HepG2 (cell line): ENCODE measurements at regions not wholly inside any gene's neighbourhood (a gene's known extent, or its start where the extent isn't known, plus 50 kb on each side); places are given as distances from the start of the nearest gene placed in this dataset.

Source experiments
- ATAC-seq: fragments of 200-7000 bp; cut with Tn5 transposase; 3 replicates; pipeline ENCODE4 v1.9.1; 2020; ENCODE audit warnings: mild to moderate bottlenecking, moderate library complexity
- BruUV-seq: library from RNA; stranded (reverse); fragments of 400-500 nt; replicated peaks from 2 replicates; lab custom pipeline; 2021; lab: Mats Ljungman, UMichigan
- CTCF ChIA-PET: fragments of 300-600 bp; formaldehyde crosslinking; extraction: SDS; loops from one replicate; lab custom pipeline; 2021; ENCODE audit warnings: low total read pairs, inconsistent platforms, low intra/inter-chr PET ratio; lab: Yijun Ruan, JAX
- POLR2A ChIA-PET: fragments of 350-600 bp; sonication (Branson Sonifier 250); formaldehyde crosslinking; loops from one replicate; lab custom pipeline; 2020; ENCODE audit warnings: antibody characterized with exemption, inconsistent platforms; lab: Yijun Ruan, JAX
- DNase-seq: peaks from one replicate; pipeline ENCODE4 v3.0.0-alpha.2; 2015; ENCODE audit warnings: low spot score
- FAIRE-seq: peaks from 3 replicates; lab custom pipeline; 2011; peaks lifted over from hg19 to GRCh38; lab: Jason Lieb, UNC
- H2AFZ ChIP-seq: one replicate; pipeline ENCODE4 v1.6.1; 2011; ENCODE audit warnings: low read length, inconsistent platforms
- H3K27ac ChIP-seq: fragments of 300-600 bp; 3 replicates; pipeline ENCODE4 v1.8.0; 2011; ENCODE audit warnings: mixed run types, mild to moderate bottlenecking, mixed read lengths, low read length, inconsistent platforms; ENCODE audit not compliant: insufficient read depth; ENCODE audit errors: extremely low read length
- H3K27me3 ChIP-seq, 2 experiments: fragments of 200-600 bp in 1 of 2; 2 replicates in 1 of 2; 3 replicates in 1 of 2; pipeline versions ENCODE4 v1.6.0 to v1.8.0; 2011; ENCODE audit warnings: low read length in 2 of 2, mild to moderate bottlenecking in 2 of 2, moderate library complexity in 2 of 2, inconsistent platforms in 1 of 2; ENCODE audit not compliant: insufficient read depth in 2 of 2, control insufficient read depth in 1 of 2
- H3K36me3 ChIP-seq, 2 experiments: fragments of 200-600 bp in 1 of 2; replicated peaks in 1 of 2; 2 replicates in 1 of 2; 3 replicates in 1 of 2; pipeline versions ENCODE4 v1.5.1 to v1.8.0; 2011; ENCODE audit warnings: low read length in 2 of 2, inconsistent platforms in 1 of 2; ENCODE audit not compliant: insufficient read depth in 2 of 2, control insufficient read depth in 1 of 2
- H3K4me1 ChIP-seq: 2 replicates; pipeline ENCODE4 v1.5.1; 2012; ENCODE audit warnings: low read length, inconsistent platforms; ENCODE audit not compliant: insufficient read depth
- H3K4me2 ChIP-seq: 2 replicates; pipeline ENCODE4 v1.6.0; 2011; ENCODE audit warnings: low read depth, low read length, inconsistent platforms
- H3K4me3 ChIP-seq, 3 experiments: fragments of 200-600 bp in 1 of 3; sonication (generic), shearing (Covaris generic) in 1 of 3; replicated peaks in 1 of 3; 2 replicates each; pipeline ENCODE4 v1.5.1; 2011 to 2016; ENCODE audit warnings: low read length in 3 of 3, inconsistent platforms in 2 of 3, low read depth in 2 of 3, mild to moderate bottlenecking in 2 of 3, control low read depth in 1 of 3, mixed read lengths in 1 of 3; ENCODE audit not compliant: insufficient read depth in 1 of 3
- H3K79me2 ChIP-seq: one replicate; pipeline ENCODE4 v1.6.1; 2011; ENCODE audit warnings: low read length, inconsistent platforms; ENCODE audit not compliant: insufficient read depth
- H3K9ac ChIP-seq: 2 replicates; pipeline ENCODE4 v1.6.0; 2011; ENCODE audit warnings: mild to moderate bottlenecking, low read depth, low read length, inconsistent platforms; ENCODE audit not compliant: insufficient read depth
- H3K9me3 ChIP-seq: 2 replicates; pipeline ENCODE4 v1.5.1; 2012; ENCODE audit warnings: mild to moderate bottlenecking, low read length
- H4K20me1 ChIP-seq: 2 replicates; pipeline ENCODE4 v1.6.0; 2011; ENCODE audit warnings: inconsistent platforms, mild to moderate bottlenecking, low read length, moderate library complexity; ENCODE audit not compliant: insufficient read depth
- BHLHE40 ChIP-seq: IDR thresholded peaks from 2 replicates; pipeline ENCODE4 v1.6.1; 2011; ENCODE audit warnings: low read length, improper control_type of control experiment
- DNMT3B ChIP-seq: conservative IDR thresholded peaks from 2 replicates; pipeline ENCODE4 v1.6.1; 2016; ENCODE audit warnings: missing biosample characterization, control low read depth
- IRF2 ChIP-seq: IDR thresholded peaks from 2 replicates; pipeline ENCODE4 v1.6.1; 2018; ENCODE audit warnings: missing genetic modification reagents, missing compliant biosample characterization
- MAZ ChIP-seq, 2 experiments: sonication (generic) in 1 of 2; formaldehyde crosslinking in 1 of 2; IDR thresholded peaks; 2 replicates each; pipeline versions ENCODE4 v1.5.0 to v1.6.1; 2012 to 2020; ENCODE audit warnings: low read depth in 2 of 2, mild to moderate bottlenecking in 2 of 2, borderline replicate concordance in 1 of 2, improper control_type of control experiment in 1 of 2, low read length in 1 of 2, missing genetic modification reagents in 1 of 2, moderate library complexity in 1 of 2
- MEF2D ChIP-seq: sonication (generic); formaldehyde crosslinking; IDR thresholded peaks from 2 replicates; pipeline ENCODE4 v1.5.1; 2020; ENCODE audit warnings: mild to moderate bottlenecking, missing genetic modification reagents
- MXI1 ChIP-seq: IDR thresholded peaks from 3 replicates; pipeline ENCODE4 v1.6.1; 2012; ENCODE audit warnings: low read depth, low read length, inconsistent platforms, borderline replicate concordance
- PITX1 ChIP-seq: sonication (generic); formaldehyde crosslinking; IDR thresholded peaks from 2 replicates; pipeline ENCODE4 v1.5.1; 2020; ENCODE audit warnings: mild to moderate bottlenecking, missing genetic modification reagents
- SOX13 ChIP-seq, 3 experiments: fragments of 450-650 bp in 1 of 3; sonication (generic) in 1 of 3; formaldehyde crosslinking in 1 of 3; IDR thresholded peaks in 2 of 3; conservative IDR thresholded peaks in 1 of 3; 2 replicates each; pipeline versions ENCODE4 v1.5.0 to v1.6.1; 2016 to 2020; ENCODE audit warnings: antibody characterized with exemption in 1 of 3, mild to moderate bottlenecking in 1 of 3, missing compliant biosample characterization in 1 of 3, missing genetic modification reagents in 1 of 3, moderate library complexity in 1 of 3
- TMF1 ChIP-seq: sonication (generic); formaldehyde crosslinking; IDR thresholded peaks from 2 replicates; pipeline ENCODE4 v1.8.1; 2022; ENCODE audit warnings: low read depth, missing genetic modification reagents
- ZNF256 ChIP-seq: sonication (generic); formaldehyde crosslinking; conservative IDR thresholded peaks from 2 replicates; pipeline ENCODE4 v1.4.0; 2020; ENCODE audit warnings: missing genetic modification reagents
- ZNF451 ChIP-seq: sonication (generic); formaldehyde crosslinking; IDR thresholded peaks from 2 replicates; pipeline ENCODE4 v1.5.0; 2020; ENCODE audit warnings: mild to moderate bottlenecking, missing genetic modification reagents
- ZNF619 ChIP-seq: sonication (generic); formaldehyde crosslinking; IDR thresholded peaks from 2 replicates; pipeline ENCODE4 v1.4.0; 2020; ENCODE audit warnings: mild to moderate bottlenecking, missing genetic modification reagents
- WGBS: methylation state at CpG from one replicate; pipeline ENCODE4 v1.1.6; 2017; ENCODE audit warnings: low lambda C conversion rate; 5-methylcytosine and 5-hydroxymethylcytosine counted together
- in situ Hi-C: cut with HindIII; loops from 2 replicates; pipeline ENCODE4 v1.10.0; 2017; ENCODE audit warnings: low pct_unique_long_range_greater_than_20kb; ENCODE audit not compliant: extremely low pct_ligation_motif_present
- intact Hi-C: fragments of 100-400 bp; cut with micrococcal nuclease; formaldehyde crosslinking; loops from one replicate; pipeline ENCODE4 v1.10.0; 2022; ENCODE audit not compliant: unreplicated experiment
- TF ChIP-seq, protein P1 (sequence below): sonication (generic); formaldehyde crosslinking; IDR thresholded peaks from 2 replicates; pipeline ENCODE4 v1.5.0; 2020; ENCODE audit warnings: missing genetic modification reagents
- TF ChIP-seq, protein P2 (sequence below): sonication (generic); formaldehyde crosslinking; IDR thresholded peaks from 2 replicates; pipeline ENCODE4 v1.5.0; 2020; ENCODE audit warnings: mild to moderate bottlenecking, missing genetic modification reagents, borderline replicate concordance

DNA sequence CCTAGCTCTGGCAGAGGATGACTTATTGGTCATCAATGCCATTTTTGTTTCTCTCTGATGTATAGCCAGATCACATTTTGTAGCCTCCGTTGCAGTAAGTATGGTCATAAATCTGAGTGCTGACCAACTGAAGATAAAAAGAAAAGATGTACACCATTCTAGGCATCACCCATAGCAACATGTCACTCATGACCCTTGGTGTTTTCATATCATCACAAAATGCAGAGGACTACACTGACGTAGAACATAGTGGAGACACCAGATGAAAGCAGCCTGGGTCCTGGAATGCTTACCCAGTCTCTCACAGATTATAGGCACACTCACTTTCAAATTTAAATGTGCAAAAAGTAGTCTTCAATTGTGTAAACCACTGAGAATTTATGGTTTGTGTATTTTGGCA is 172.8 kb downstream of the PDHA2 start:
- Histone ChIP-seq H3K79me2 (no peaks in the 10 kb centered on the region), H3K27me3 (no peaks in the 10 kb centered on the region), H3K4me1 (no peaks in the 10 kb centered on the region)
- no TSS peak for BruUV-seq
- DNase-seq = no peak
- intact Hi-C loops = no loop called here
- TF ChIP-seq MXI1 (no peak), BHLHE40 (no peak), ZNF256 (CRISPR knock-in tag) (no peak), DNMT3B (CRISPR knock-in tag) (no peak), PITX1 (CRISPR knock-in tag) (no peak), TMF1 (CRISPR knock-in tag) (no peak), ZNF619 (CRISPR knock-in tag) (no peak), SOX13 (IDR thresholded peaks at IDR 0.05) (no peak), SOX13 (CRISPR knock-in tag; conservative IDR thresholded peaks at IDR 0.05 in 1 of 2, IDR thresholded peaks at IDR 0.05 in 1 of 2) (no peak), MAZ (IDR thresholded peaks at IDR 0.05; ENCODE audit: borderline replicate concordance, low read depth, low read length) (no peak), MAZ (CRISPR knock-in tag; IDR thresholded peaks at IDR 0.05; ENCODE audit: low read depth) (no peak), ZNF451 (CRISPR knock-in tag) (no peak), IRF2 (CRISPR knock-in tag) (no peak), MEF2D (no peak)
- TF ChIP-seq, protein P1, sequence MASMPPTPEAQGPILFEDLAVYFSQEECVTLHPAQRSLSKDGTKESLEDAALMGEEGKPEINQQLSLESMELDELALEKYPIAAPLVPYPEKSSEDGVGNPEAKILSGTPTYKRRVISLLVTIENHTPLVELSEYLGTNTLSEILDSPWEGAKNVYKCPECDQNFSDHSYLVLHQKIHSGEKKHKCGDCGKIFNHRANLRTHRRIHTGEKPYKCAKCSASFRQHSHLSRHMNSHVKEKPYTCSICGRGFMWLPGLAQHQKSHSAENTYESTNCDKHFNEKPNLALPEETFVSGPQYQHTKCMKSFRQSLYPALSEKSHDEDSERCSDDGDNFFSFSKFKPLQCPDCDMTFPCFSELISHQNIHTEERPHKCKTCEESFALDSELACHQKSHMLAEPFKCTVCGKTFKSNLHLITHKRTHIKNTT (CRISPR knock-in tag) = no peak
- TF ChIP-seq, protein P2, sequence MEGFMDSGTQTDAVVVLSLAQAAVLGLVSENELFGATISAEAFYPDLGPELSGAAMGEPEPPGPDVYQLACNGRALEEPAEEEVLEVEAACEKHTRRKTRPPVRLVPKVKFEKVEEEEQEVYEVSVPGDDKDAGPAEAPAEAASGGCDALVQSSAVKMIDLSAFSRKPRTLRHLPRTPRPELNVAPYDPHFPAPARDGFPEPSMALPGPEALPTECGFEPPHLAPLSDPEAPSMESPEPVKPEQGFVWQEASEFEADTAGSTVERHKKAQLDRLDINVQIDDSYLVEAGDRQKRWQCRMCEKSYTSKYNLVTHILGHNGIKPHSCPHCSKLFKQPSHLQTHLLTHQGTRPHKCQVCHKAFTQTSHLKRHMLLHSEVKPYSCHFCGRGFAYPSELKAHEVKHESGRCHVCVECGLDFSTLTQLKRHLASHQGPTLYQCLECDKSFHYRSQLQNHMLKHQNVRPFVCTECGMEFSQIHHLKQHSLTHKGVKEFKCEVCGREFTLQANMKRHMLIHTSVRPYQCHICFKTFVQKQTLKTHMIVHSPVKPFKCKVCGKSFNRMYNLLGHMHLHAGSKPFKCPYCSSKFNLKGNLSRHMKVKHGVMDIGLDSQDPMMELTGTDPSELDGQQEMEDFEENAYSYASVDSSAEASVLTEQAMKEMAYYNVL (CRISPR knock-in tag) = no peak
- TF ChIP-seq, all 625 proteins: peak for 0
- no peaks in the 10 kb centered on the region; the same call in 1 of the 2 replicates for H3K9me3 ChIP-seq
- no peak overlapping the region for H3K4me3 ChIP-seq
- H2AFZ ChIP-seq = no peak overlapping the region
- FAIRE-seq (no peak), ATAC-seq (no peak)
- ChIA-PET CTCF (no interaction called here), POLR2A (no interaction called here)
- no peak overlapping the region for H3K4me2 ChIP-seq
- no peaks in the 10 kb centered on the region for H3K36me3 ChIP-seq
- in situ Hi-C loops = no loop called here
- H3K27ac ChIP-seq = no peak overlapping the region
- no peaks in the 10 kb centered on the region for H4K20me1 ChIP-seq
- no peak overlapping the region for H3K9ac ChIP-seq
- WGBS = 44% methylated on average over 2 of the region's 2 CpGs
